NB4 (cell line): ENCODE measurements at regions not wholly inside any gene's neighbourhood (a gene's known extent, or its start where the extent isn't known, plus 50 kb on each side); places are given as distances from the start of the nearest gene placed in this dataset.

Experiments used
- DNase-seq: peaks from one replicate; pipeline ENCODE4 v3.0.0; 2010; ENCODE audit warnings: low read depth
- H3K4me3 ChIP-seq: one replicate; pipeline ENCODE4 v1.5.1; 2011; ENCODE audit warnings: mild to moderate bottlenecking, low read depth, low read length, moderate library complexity
- MAX ChIP-seq: IDR thresholded peaks from 2 replicates; pipeline ENCODE4 v1.6.1; 2011; ENCODE audit warnings: low read depth, low read length
- MYC ChIP-seq: IDR thresholded peaks from 2 replicates; pipeline ENCODE4 v1.6.1; 2011; ENCODE audit warnings: low read depth, low read length
- POLR2A ChIP-seq: IDR thresholded peaks from 2 replicates; pipeline ENCODE4 v1.6.1; 2011; ENCODE audit warnings: mild to moderate bottlenecking; ENCODE audit not compliant: insufficient read length; ENCODE audit errors: extremely low read depth
- TF ChIP-seq, protein P1 (sequence below): IDR thresholded peaks from one replicate; pipeline ENCODE4 v1.5.1; 2012; ENCODE audit warnings: low read depth, low read length

GRCh38 chr14:94936901-94937685, 167.2 kb upstream of the GSC start:
- H3K4me3 ChIP-seq, result no peak overlapping the region
- TF ChIP-seq MYC, result no peak
- TF ChIP-seq POLR2A, result no peak
- TF ChIP-seq, protein P1, sequence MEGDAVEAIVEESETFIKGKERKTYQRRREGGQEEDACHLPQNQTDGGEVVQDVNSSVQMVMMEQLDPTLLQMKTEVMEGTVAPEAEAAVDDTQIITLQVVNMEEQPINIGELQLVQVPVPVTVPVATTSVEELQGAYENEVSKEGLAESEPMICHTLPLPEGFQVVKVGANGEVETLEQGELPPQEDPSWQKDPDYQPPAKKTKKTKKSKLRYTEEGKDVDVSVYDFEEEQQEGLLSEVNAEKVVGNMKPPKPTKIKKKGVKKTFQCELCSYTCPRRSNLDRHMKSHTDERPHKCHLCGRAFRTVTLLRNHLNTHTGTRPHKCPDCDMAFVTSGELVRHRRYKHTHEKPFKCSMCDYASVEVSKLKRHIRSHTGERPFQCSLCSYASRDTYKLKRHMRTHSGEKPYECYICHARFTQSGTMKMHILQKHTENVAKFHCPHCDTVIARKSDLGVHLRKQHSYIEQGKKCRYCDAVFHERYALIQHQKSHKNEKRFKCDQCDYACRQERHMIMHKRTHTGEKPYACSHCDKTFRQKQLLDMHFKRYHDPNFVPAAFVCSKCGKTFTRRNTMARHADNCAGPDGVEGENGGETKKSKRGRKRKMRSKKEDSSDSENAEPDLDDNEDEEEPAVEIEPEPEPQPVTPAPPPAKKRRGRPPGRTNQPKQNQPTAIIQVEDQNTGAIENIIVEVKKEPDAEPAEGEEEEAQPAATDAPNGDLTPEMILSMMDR, result no peak
- TF ChIP-seq MAX, result no peak
- DNase-seq, result peak; percentile 2

- no peak for DNase-seq
- no peak overlapping the region for H3K4me3 ChIP-seq
- TF ChIP-seq MAX (no peak), MYC (no peak), POLR2A (no peak)
Observed at GRCh38 chr14:94936401-94936892, 166.5 kb upstream of the GSC start.

DNA sequence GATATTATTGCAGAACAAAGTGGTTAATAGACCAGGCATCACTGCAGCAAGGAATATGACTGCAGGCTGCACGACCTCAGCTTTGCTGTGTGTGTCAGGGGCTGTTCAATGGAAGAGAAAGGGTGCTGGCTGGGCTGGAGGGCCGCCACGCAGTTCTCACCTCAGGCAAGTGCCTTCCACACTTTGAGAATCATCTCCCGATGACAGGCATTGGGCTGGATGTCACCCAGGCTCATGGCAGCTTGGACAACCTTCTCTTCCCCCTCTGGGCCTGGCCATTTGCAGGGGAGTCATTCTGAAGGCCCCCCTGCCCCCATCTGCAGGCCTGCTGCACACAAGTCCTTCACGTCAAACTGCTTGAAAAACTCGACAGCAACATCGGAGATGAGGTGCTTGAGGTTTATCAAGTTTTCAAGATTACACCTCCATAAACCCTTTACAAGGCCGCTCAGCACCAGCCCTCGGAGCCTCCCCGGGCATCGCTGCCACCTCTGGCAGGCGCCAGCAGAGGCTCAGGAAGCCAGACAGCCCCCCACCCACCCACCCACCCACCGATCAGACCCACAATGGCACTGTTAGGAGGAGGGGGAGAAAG, 165.9 kb upstream of the GSC start:
- TF ChIP-seq MYC (no peak), POLR2A (no peak), MAX (no peak)
- TF ChIP-seq, protein P1, result no peak
- H3K4me3 ChIP-seq, result no peak overlapping the region
- no peak for DNase-seq

DNA sequence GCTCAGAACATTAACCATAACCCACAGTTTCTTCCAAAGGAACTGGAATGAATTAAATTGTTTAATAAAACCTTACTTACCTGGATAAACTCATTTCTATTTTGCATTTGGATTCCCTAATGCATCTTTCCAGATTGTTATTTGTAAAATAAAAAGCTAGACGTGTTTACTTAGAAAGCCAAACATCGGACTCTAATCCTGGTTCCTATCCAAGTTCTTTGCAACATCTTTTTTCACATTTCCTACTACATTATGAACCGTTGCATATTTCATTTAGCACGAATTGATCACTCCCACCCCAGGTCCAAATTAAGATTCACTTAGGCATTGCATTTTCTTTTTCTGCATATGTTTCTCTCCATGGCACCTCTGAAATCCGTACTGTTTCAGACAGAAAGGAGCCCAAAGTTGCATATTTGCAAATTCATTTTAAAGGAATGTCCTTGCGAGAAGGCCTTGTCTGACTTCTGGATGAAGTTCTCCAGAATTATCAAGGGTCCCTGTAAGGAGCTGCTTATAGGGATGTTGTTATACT, 164.4 kb upstream of the GSC start:
- TF ChIP-seq MAX (no peak), MYC (no peak), POLR2A (no peak)
- TF ChIP-seq, protein P1, result no peak
- DNase-seq, result no peak
- no peak overlapping the region for H3K4me3 ChIP-seq

- TF ChIP-seq POLR2A (no peak), MYC (no peak), MAX (no peak)
- TF ChIP-seq, protein P1, result no peak
- H3K4me3 ChIP-seq, result no peak overlapping the region
- no peak for DNase-seq
Observed at GRCh38 chr14:94933486-94933885, 163.6 kb upstream of the GSC start.

DNA sequence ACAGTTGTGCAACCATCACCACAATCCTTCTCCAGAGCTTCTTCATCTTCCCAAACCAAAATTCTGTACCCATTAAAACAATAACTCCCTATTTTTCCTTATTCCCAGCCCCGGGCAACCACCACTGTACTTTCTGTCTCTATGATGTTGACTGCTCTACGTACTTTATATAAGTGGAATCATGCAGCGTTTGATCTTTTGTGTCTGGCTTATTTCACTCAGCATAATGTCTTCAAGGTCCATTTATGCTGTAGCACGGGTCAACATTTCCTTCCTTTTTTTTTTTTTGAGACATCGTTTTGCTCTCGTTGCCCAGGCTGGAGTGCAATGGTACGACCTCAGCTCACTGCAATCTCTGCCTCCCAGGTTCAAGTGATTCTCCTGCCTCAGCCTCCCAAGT, 162.7 kb upstream of the GSC start:
- TF ChIP-seq POLR2A (no peak), MAX (no peak), MYC (no peak)
- H3K4me3 ChIP-seq, result no peak overlapping the region
- DNase-seq, result no peak
